WTC11 (cell line): ENCODE measurements at regions not wholly inside any gene's neighbourhood (a gene's known extent, or its start where the extent isn't known, plus 50 kb on each side); places are given as distances from the start of the nearest gene placed in this dataset.

ENCODE experiments used
- ATAC-seq: fragments of 200-7000 bp; cut with Tn5 transposase; 2 replicates; pipeline ENCODE4 v1.10.0; 2021; ENCODE audit warnings: mild to moderate bottlenecking, moderate library complexity
- CTCF ChIA-PET: fragments of 300-600 bp; sonication (Branson Sonifier 250); formaldehyde crosslinking; loops from one replicate; lab custom pipeline; 2021; ENCODE audit warnings: antibody characterized with exemption; lab: Charles Lee
- POLR2A ChIA-PET: fragments of 350-600 bp; sonication (Branson Sonifier 250); formaldehyde crosslinking; loops from one replicate; lab custom pipeline; 2021; ENCODE audit warnings: antibody characterized with exemption; lab: Charles Lee
- DNase-seq: peaks from one replicate; pipeline ENCODE4 v3.0.0; 2021; ENCODE audit warnings: low spot score
- H3K27ac Mint-ChIP-seq: 2 replicates; pipeline ENCODE4 v1.8.0; 2021; ENCODE audit warnings: mixed read lengths
- H3K27me3 Mint-ChIP-seq: 2 replicates; pipeline ENCODE4 v1.8.0; 2021; ENCODE audit warnings: low read depth, mild to moderate bottlenecking, moderate library complexity, mixed read lengths
- H3K36me3 Mint-ChIP-seq: 2 replicates; pipeline ENCODE4 v1.8.0; 2021; ENCODE audit warnings: mixed read lengths
- H3K4me1 Mint-ChIP-seq: 2 replicates; pipeline ENCODE4 v1.8.0; 2022; ENCODE audit warnings: mixed read lengths
- H3K4me3 Mint-ChIP-seq: 2 replicates; pipeline ENCODE4 v1.8.0; 2021; ENCODE audit warnings: mild to moderate bottlenecking, moderate library complexity, mixed read lengths
- H3K9me3 Mint-ChIP-seq: 2 replicates; pipeline ENCODE4 v1.8.0; 2021; ENCODE audit warnings: mixed read lengths
- ATF1 ChIP-seq: sonication (generic); formaldehyde crosslinking; IDR thresholded peaks from 2 replicates; pipeline ENCODE4 v1.8.1; 2023; ENCODE audit warnings: mild to moderate bottlenecking, moderate library complexity, missing genetic modification reagents
- CBFB ChIP-seq: sonication (generic); formaldehyde crosslinking; IDR thresholded peaks from 2 replicates; pipeline ENCODE4 v1.8.1; 2022; ENCODE audit warnings: mild to moderate bottlenecking, low read depth, missing genetic modification reagents
- CREM ChIP-seq: sonication (generic); formaldehyde crosslinking; IDR thresholded peaks from 2 replicates; pipeline ENCODE4 v1.8.1; 2022; ENCODE audit warnings: mild to moderate bottlenecking, missing genetic modification reagents, moderate library complexity
- CTCF ChIP-seq: fragments of 200-600 bp; IDR thresholded peaks from 2 replicates; pipeline ENCODE4 v1.8.0; 2022; ENCODE audit warnings: antibody characterized with exemption
- ETV6 ChIP-seq: sonication (generic); formaldehyde crosslinking; IDR thresholded peaks from 2 replicates; pipeline ENCODE4 v1.8.1; 2022; ENCODE audit warnings: mild to moderate bottlenecking, missing genetic modification reagents
- FOXK1 ChIP-seq: sonication (generic); formaldehyde crosslinking; IDR thresholded peaks from 2 replicates; pipeline ENCODE4 v1.8.0; 2022; ENCODE audit warnings: mild to moderate bottlenecking, moderate library complexity, missing genetic modification reagents
- JAZF1 ChIP-seq: fragments of 250-450 bp; sonication (Bioruptor Pico); IDR thresholded peaks from 2 replicates; pipeline ENCODE4 v1.9.0; 2021; ENCODE audit warnings: moderate library complexity, mild to moderate bottlenecking, inconsistent platforms
- SOX15 ChIP-seq: fragments of 250-450 bp; sonication (Bioruptor Pico); IDR thresholded peaks from 2 replicates; pipeline ENCODE4 v1.9.0; 2021; ENCODE audit warnings: mild to moderate bottlenecking
- SP1 ChIP-seq: sonication (generic); formaldehyde crosslinking; conservative IDR thresholded peaks from 2 replicates; pipeline ENCODE4 v1.8.1; 2022; ENCODE audit warnings: missing genetic modification reagents
- ZNF396 ChIP-seq: fragments of 250-450 bp; sonication (Bioruptor Pico); IDR thresholded peaks from 2 replicates; pipeline ENCODE4 v1.8.0; 2021; ENCODE audit warnings: mild to moderate bottlenecking, moderate library complexity, borderline replicate concordance
- ZNF423 ChIP-seq: fragments of 250-450 bp; sonication (Bioruptor Pico); IDR thresholded peaks from 2 replicates; pipeline ENCODE4 v2.1.2; 2022; ENCODE audit warnings: mild to moderate bottlenecking, moderate library complexity
- TF ChIP-seq, protein P1 (sequence below): fragments of 250-450 bp; sonication (Bioruptor Pico); IDR thresholded peaks from 2 replicates; pipeline ENCODE4 v1.9.0; 2021; ENCODE audit warnings: moderate library complexity, mild to moderate bottlenecking, inconsistent platforms, borderline replicate concordance
- TF ChIP-seq, protein P2 (sequence below): sonication (generic); formaldehyde crosslinking; IDR thresholded peaks from 2 replicates; pipeline ENCODE4 v1.8.1; 2022; ENCODE audit warnings: low read depth, mild to moderate bottlenecking, moderate library complexity, missing genetic modification reagents, borderline replicate concordance
- TF ChIP-seq, protein P3 (sequence below): fragments of 250-450 bp; sonication (Bioruptor Pico); IDR thresholded peaks from 2 replicates; pipeline ENCODE4 v1.9.0; 2021; ENCODE audit warnings: mild to moderate bottlenecking
- TF ChIP-seq, protein P4 (sequence below): sonication (generic); formaldehyde crosslinking; IDR thresholded peaks from 2 replicates; pipeline ENCODE4 v1.8.1; 2022; ENCODE audit warnings: missing genetic modification reagents, borderline replicate concordance
- TF ChIP-seq, protein P5 (sequence below): sonication (generic); formaldehyde crosslinking; IDR thresholded peaks from 2 replicates; pipeline ENCODE4 v1.8.1; 2023; ENCODE audit warnings: mild to moderate bottlenecking, missing genetic modification reagents
- TF ChIP-seq, protein P6 (sequence below): sonication (generic); formaldehyde crosslinking; conservative IDR thresholded peaks from 2 replicates; pipeline ENCODE4 v1.8.1; 2022; ENCODE audit warnings: mild to moderate bottlenecking, missing genetic modification reagents

- ChIA-PET POLR2A (no interaction called here), CTCF (interaction anchor here (1.5 to 1.6 kb wide), 2 partner anchors 12 to 14 kb away, joined by 3 to 10 read pairs; no protein-coding TSS in a partner anchor)
- no peak overlapping the region for H3K27ac Mint-ChIP-seq
- no peaks in the 10 kb centered on the region for H3K27me3 Mint-ChIP-seq
- H3K36me3 Mint-ChIP-seq, result peaks cover 13% of the 10 kb centered on the region
- TF ChIP-seq ETV6 (CRISPR knock-in tag), result no peak
- TF ChIP-seq CTCF, result peak; percentile 51; the same call in 1 of the 2 replicates
- TF ChIP-seq, protein P1, sequence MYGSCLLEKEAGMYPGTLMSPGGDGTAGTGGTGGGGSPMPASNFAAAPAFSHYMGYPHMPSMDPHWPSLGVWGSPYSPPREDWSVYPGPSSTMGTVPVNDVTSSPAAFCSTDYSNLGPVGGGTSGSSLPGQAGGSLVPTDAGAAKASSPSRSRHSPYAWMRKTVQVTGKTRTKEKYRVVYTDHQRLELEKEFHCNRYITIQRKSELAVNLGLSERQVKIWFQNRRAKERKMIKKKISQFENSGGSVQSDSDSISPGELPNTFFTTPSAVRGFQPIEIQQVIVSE (CRISPR knock-in tag), result no peak
- DNase-seq (no peak), ATAC-seq (peak; percentile 61)
- no peaks in the 10 kb centered on the region for H3K4me1 Mint-ChIP-seq
- H3K4me3 Mint-ChIP-seq, result no peak overlapping the region
- peaks cover 21% of the 10 kb centered on the region for H3K9me3 Mint-ChIP-seq
Measured at GRCh38 chr2:106596844-106597243, 109.7 kb downstream of the CD8B2 start.

GRCh38 chr2:106599540-106599939 lies 112.4 kb downstream of the CD8B2 start:
- CTCF ChIA-PET, result no interaction called here
- Mint-ChIP-seq H3K27me3 (no peaks in the 10 kb centered on the region), H3K4me1 (no peaks in the 10 kb centered on the region)

DNA sequence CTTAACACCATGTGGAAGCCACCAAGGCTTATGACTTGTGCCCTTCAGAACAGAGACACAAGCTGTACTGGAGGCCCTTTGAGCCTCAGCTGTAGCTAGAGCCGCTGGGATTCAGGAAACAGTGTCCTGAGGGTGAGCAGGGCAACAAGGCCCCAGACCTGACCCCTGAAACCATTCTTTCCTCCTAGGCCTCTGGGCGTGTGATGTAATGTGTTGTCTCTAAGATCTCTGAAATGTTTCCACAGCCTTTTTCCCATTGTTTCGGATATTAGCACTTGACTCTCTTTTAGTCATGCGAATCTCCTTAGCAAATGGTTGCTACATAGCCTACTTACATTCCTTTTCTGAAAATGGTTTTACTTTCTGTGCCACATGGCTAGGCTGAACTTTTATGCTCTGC lies 114.9 kb downstream of the CD8B2 start:
- CTCF ChIA-PET, result no interaction called here
- TF ChIP-seq SOX15 (CRISPR knock-in tag) (no peak), FOXK1 (CRISPR knock-in tag) (no peak), ATF1 (no peak), CREM (CRISPR knock-in tag) (no peak), SP1 (CRISPR knock-in tag) (no peak), JAZF1 (CRISPR knock-in tag) (no peak)
- TF ChIP-seq, protein P1 (CRISPR knock-in tag), result no peak
- TF ChIP-seq, protein P2, sequence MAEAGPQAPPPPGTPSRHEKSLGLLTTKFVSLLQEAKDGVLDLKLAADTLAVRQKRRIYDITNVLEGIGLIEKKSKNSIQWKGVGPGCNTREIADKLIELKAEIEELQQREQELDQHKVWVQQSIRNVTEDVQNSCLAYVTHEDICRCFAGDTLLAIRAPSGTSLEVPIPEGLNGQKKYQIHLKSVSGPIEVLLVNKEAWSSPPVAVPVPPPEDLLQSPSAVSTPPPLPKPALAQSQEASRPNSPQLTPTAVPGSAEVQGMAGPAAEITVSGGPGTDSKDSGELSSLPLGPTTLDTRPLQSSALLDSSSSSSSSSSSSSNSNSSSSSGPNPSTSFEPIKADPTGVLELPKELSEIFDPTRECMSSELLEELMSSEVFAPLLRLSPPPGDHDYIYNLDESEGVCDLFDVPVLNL, result no peak
- TF ChIP-seq, protein P3, sequence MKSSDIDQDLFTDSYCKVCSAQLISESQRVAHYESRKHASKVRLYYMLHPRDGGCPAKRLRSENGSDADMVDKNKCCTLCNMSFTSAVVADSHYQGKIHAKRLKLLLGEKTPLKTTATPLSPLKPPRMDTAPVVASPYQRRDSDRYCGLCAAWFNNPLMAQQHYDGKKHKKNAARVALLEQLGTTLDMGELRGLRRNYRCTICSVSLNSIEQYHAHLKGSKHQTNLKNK (CRISPR knock-in tag), result no peak
- TF ChIP-seq, all 79 proteins: peak for 0
- DNase-seq, result no peak
- no peak overlapping the region for H3K4me3 Mint-ChIP-seq
- H3K4me1 Mint-ChIP-seq, result no peaks in the 10 kb centered on the region
- peaks cover 25% of the 10 kb centered on the region for H3K36me3 Mint-ChIP-seq
- H3K27me3 Mint-ChIP-seq, result no peaks in the 10 kb centered on the region
- POLR2A ChIA-PET, result no interaction called here
- no peak overlapping the region for H3K27ac Mint-ChIP-seq
- peaks cover 44% of the 10 kb centered on the region for H3K9me3 Mint-ChIP-seq
- ATAC-seq, result no peak

More at GRCh38 chr2:106599540-106599939, 112.4 kb downstream of the CD8B2 start:
- H3K4me3 Mint-ChIP-seq, result no peak overlapping the region
- H3K36me3 Mint-ChIP-seq, result peaks cover 25% of the 10 kb centered on the region
- ATAC-seq, result no peak
- TF ChIP-seq ZNF396 (no peak), CBFB (no peak), ZNF423 (CRISPR knock-in tag) (no peak)
- TF ChIP-seq, protein P4, sequence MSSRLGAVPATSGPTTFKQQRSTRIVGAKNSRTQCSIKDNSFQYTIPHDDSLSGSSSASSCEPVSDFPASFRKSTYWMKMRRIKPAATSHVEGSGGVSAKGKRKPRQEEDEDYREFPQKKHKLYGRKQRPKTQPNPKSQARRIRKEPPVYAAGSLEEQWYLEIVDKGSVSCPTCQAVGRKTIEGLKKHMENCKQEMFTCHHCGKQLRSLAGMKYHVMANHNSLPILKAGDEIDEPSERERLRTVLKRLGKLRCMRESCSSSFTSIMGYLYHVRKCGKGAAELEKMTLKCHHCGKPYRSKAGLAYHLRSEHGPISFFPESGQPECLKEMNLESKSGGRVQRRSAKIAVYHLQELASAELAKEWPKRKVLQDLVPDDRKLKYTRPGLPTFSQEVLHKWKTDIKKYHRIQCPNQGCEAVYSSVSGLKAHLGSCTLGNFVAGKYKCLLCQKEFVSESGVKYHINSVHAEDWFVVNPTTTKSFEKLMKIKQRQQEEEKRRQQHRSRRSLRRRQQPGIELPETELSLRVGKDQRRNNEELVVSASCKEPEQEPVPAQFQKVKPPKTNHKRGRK, result no peak
- TF ChIP-seq, protein P5, sequence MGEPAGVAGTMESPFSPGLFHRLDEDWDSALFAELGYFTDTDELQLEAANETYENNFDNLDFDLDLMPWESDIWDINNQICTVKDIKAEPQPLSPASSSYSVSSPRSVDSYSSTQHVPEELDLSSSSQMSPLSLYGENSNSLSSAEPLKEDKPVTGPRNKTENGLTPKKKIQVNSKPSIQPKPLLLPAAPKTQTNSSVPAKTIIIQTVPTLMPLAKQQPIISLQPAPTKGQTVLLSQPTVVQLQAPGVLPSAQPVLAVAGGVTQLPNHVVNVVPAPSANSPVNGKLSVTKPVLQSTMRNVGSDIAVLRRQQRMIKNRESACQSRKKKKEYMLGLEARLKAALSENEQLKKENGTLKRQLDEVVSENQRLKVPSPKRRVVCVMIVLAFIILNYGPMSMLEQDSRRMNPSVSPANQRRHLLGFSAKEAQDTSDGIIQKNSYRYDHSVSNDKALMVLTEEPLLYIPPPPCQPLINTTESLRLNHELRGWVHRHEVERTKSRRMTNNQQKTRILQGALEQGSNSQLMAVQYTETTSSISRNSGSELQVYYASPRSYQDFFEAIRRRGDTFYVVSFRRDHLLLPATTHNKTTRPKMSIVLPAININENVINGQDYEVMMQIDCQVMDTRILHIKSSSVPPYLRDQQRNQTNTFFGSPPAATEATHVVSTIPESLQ (CRISPR knock-in tag), result no peak
- TF ChIP-seq, protein P6, sequence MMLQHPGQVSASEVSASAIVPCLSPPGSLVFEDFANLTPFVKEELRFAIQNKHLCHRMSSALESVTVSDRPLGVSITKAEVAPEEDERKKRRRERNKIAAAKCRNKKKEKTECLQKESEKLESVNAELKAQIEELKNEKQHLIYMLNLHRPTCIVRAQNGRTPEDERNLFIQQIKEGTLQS (CRISPR knock-in tag), result no peak
- peaks cover 36% of the 10 kb centered on the region for H3K9me3 Mint-ChIP-seq
- POLR2A ChIA-PET, result no interaction called here
- no peak for DNase-seq
- H3K27ac Mint-ChIP-seq, result no peak overlapping the region
